GM18907 (cell line): ENCODE measurements at regions not wholly inside any gene's neighbourhood (a gene's known extent, or its start where the extent isn't known, plus 50 kb on each side); places are given as distances from the start of the nearest gene placed in this dataset.

ENCODE experiments used
- ATAC-seq: cut with Tn5 transposase; IDR thresholded peaks from one replicate; pipeline ENCODE4 v1.9.1; 2021; ENCODE audit warnings: mild to moderate bottlenecking, moderate library complexity; ENCODE audit not compliant: unreplicated experiment

GRCh38 chr3:146928421-146929059 lies 323.4 kb upstream of the PLSCR5 start:
- ATAC-seq = no peak

- ATAC-seq = no peak
These were observed 316.5 kb upstream of the PLSCR5 start for GRCh38 chr3:146921693-146922092.

- ATAC-seq = no peak
These were observed 309.3 kb upstream of the PLSCR5 start for GRCh38 chr3:146914409-146914808.

- no peak for ATAC-seq
These were observed 307.3 kb upstream of the PLSCR5 start for GRCh38 chr3:146912241-146913015.

- ATAC-seq = no peak
These were observed 298.8 kb upstream of the PLSCR5 start for GRCh38 chr3:146903927-146904326.

- no peak for ATAC-seq
These were observed 294.0 kb upstream of the PLSCR5 start for GRCh38 chr3:146899171-146899570.

- ATAC-seq = no peak
These were observed 291.6 kb upstream of the PLSCR5 start for GRCh38 chr3:146896711-146897110.

- no peak for ATAC-seq
These were observed 290.0 kb upstream of the PLSCR5 start for GRCh38 chr3:146895026-146895749.

GRCh38 chr3:146894406-146894805 lies 289.3 kb upstream of the PLSCR5 start:
- ATAC-seq = no peak

- no peak for ATAC-seq
These were observed 286.9 kb upstream of the PLSCR5 start for GRCh38 chr3:146892041-146892440.

GRCh38 chr3:146889626-146890025 lies 284.5 kb upstream of the PLSCR5 start:
- no peak for ATAC-seq

- no peak for ATAC-seq
These were observed 283.0 kb upstream of the PLSCR5 start for GRCh38 chr3:146888176-146888575.

GRCh38 chr3:146884721-146885120 lies 279.6 kb upstream of the PLSCR5 start:
- no peak for ATAC-seq

GRCh38 chr3:146884296-146884695 lies 279.1 kb upstream of the PLSCR5 start:
- ATAC-seq = no peak

- no peak for ATAC-seq
These were observed 278.1 kb upstream of the PLSCR5 start for GRCh38 chr3:146883288-146883687.

GRCh38 chr3:146881966-146882760 lies 277.0 kb upstream of the PLSCR5 start:
- no peak for ATAC-seq

GRCh38 chr3:146881356-146881755 lies 276.2 kb upstream of the PLSCR5 start:
- ATAC-seq = no peak

GRCh38 chr3:146873748-146874147 lies 268.6 kb upstream of the PLSCR5 start:
- ATAC-seq = no peak

- ATAC-seq = no peak
These were observed 260.1 kb upstream of the PLSCR5 start for GRCh38 chr3:146865175-146865755.

- ATAC-seq = no peak
These were observed 256.1 kb upstream of the PLSCR5 start for GRCh38 chr3:146861262-146861661.

GRCh38 chr3:146854523-146854922 lies 249.4 kb upstream of the PLSCR5 start:
- ATAC-seq = no peak
